ENCODE measurements at regions not wholly inside any gene's neighbourhood (a gene's known extent, or its start where the extent isn't known, plus 50 kb on each side); places are given as distances from the start of the nearest gene placed in this dataset.

- no peak for DNase-seq
Observed at GRCh38 chr2:217468042-217468830, 534.6 kb downstream of the TNS1 start.

DNA sequence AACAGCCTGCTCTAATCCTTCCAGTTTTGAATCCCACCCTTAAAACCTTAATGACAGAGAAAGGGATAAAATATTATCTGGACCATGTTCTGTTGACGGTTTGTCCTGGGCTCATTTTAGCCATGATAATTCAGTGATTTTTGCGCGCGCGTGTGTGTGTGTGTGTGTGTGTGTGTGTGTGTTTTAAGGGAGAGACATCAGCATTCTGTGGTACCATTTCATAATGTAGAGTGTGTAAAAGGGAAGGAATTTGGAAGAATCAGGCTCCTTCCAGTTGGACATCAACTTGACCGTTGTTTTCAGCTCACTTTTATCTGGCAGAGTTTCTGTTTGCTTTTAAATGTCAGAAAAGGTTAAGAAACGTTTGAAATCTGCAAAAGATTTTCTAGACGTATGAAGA lies 535.5 kb downstream of the TNS1 start:
- no peak for DNase-seq

GRCh38 chr2:217466805-217467204 lies 536.0 kb downstream of the TNS1 start:
- no peak for DNase-seq

GRCh38 chr2:217466104-217466503 lies 536.7 kb downstream of the TNS1 start:
- DNase-seq = no peak

- DNase-seq = no peak
Observed at GRCh38 chr2:217465100-217465499, 537.7 kb downstream of the TNS1 start.

DNA sequence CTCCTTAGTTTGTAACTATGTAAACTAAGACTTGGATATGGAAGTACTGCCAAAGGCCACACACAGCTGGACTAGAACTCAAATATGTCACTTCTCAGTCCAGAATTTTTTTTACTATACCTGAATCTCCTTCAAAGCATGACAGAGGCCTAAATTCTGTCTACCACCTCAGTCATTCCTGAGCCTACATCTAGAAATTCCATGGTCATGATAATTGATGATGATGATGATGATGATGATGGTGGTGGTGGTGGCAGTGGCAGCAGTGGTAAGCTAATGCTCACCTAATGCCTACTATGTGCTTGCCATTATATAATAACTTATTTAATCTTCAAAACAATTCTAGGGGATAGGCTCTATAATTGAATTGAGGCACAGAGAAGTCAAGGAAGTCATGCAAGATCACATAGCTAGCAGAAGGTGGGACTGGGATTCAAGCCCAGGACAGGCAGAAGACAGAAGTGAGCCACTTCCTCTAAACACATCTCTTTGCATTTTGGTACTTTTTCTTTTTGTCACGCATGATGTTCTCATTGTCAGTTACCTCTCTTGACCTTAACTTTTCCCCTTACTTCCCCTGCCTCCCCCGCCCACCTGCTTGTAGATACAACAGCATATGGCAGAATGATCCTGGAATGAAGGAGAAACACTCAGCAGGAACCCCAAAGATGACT lies 539.3 kb downstream of the TNS1 start:
- no peak for DNase-seq

GRCh38 chr2:217462121-217462520 lies 540.7 kb downstream of the TNS1 start:
- no peak for DNase-seq

GRCh38 chr2:217461674-217462073 lies 541.1 kb downstream of the TNS1 start:
- DNase-seq = no peak

- no peak for DNase-seq
Observed at GRCh38 chr2:217459680-217460405, 543.0 kb downstream of the TNS1 start.

GRCh38 chr2:217459016-217459415 lies 543.8 kb downstream of the TNS1 start:
- DNase-seq = no peak

GRCh38 chr2:217456016-217456415 lies 546.8 kb downstream of the TNS1 start:
- no peak for DNase-seq

DNA sequence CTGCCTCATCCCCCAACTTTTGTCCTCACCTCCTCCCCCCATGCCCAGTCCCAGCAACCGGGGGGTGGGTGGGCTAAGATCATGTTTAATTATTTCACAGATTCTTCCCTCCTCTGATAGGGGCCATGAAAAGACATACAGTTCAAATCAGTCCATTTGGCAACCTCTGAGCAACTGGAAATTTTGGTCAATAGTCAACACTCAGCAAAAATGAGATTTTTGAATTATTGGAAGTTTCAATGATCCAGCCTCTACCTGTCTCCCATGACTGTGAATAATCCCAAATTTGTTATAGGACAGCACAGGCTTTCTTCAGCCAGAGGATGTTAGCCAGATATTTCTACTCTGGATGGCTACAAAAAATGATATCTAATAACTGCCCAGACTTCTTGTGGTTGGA lies 549.9 kb downstream of the TNS1 start:
- DNase-seq = no peak

GRCh38 chr2:217451666-217452065 lies 551.1 kb downstream of the TNS1 start:
- no peak for DNase-seq

- DNase-seq = no peak
Observed at GRCh38 chr2:217449444-217449843, 553.4 kb downstream of the TNS1 start.

DNA sequence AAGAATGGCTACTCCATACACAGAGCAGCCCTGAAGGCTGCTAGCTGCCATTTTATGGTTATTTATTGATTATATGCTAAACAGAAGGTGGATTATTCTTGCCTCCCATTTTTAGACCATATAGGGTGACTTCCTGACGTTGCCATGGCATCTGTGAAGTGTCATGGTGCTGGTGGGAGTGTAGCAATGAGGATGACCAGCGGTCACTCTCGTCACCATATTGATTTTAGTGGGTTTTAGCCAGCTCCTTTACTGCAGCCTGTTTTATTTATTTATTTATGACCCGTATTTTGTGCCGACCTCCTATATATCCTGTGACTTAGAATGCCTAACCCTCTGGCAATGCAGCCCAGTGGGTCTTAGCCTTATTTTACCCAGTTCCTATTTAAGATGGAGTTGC lies 553.9 kb downstream of the TNS1 start:
- no peak for DNase-seq

DNA sequence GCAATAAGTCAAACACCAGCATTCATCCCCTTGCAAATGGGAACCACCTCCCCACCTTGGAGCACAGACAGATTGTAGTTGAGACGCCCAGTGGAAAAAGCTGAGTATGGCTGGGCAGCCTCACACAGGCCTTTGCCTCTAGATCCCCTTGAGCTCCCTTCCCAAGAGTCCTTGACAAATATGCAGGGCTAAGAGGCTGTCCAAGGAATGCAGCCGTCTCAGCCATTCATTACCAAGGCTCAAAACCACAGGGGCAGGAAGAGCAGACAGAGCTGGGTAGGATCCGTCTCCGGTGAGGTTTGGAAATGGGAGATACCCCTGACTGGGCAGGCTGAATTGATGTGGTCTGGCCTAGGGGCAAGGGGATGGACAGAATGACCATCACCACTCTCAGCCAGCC lies 557.1 kb downstream of the TNS1 start:
- DNase-seq = no peak

DNA sequence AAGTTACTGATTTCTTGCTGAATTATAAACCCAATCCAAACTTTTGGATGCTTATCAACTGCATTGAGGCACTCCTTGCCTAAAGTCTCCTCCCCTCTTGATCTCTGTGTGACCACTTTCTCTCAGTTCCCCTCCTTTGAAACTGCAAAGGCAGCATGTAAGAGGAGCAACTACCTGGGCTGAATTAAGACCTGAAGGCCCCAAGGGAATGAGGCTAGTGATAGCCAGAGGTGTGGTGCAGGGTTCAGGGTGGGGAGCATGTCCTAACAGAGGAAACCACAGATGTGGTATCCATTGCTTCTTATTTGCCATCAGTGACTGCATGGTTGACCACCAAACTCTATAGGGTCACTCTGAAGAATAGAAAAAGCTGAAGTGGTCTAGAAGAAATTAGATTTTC lies 557.9 kb downstream of the TNS1 start:
- DNase-seq = no peak

DNA sequence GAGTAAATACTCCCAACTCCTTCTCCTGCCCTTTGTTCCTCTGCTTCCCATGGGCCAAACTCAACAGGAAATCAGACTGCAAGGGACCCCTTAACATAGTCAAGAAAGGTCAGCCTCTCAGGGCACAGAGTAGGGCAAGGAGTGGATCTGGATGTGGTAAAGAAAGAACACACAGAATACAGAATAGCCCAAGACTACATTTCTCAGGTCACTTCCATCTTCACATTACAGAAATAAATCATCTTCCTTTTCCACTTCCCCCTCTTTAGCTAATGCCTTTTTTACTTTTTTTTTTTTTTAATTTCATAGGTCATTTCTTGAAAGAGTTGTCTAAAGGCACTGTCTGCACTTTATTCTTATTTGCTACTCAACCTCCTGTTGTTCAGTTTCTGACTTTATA lies 558.3 kb downstream of the TNS1 start:
- DNase-seq = no peak

GRCh38 chr2:217443601-217444000 lies 559.2 kb downstream of the TNS1 start:
- DNase-seq = no peak

DNA sequence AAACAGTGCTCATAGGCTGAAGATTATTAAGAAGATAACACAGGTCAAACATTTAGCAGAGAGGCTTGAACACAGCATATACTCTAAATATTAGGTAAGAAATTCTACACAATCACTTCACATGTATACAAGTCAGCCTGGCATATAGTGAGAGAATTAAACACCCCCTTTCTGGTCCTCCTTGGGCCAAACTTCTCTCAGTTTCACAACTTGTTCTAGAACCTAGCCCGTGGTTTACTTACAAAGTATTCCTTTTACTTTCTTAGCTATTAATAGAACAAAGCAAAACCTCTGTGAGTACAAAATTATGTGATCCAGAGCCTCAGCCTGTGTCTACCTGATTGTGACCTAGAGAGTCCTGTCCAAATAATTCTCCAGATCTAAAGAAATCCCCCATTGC lies 562.8 kb downstream of the TNS1 start:
- no peak for DNase-seq

DNA sequence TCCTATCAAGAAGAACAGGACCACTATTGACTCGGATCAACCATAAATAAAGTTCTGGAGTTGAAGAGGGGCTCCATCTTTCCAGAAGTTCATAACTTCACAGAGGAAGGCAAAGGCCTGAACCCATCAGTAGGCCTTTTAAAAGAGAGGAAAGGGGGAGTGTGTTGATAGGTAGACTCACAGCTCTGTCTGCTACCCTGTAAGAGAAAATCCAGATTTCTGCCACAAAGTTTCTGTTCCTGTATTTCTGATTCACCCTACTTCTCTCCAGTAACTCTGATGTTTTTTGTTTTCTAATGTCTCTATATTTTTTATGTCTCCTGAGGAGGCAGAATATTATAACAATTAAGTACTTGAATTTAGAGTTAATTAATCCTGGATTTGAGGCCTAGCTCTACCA lies 564.0 kb downstream of the TNS1 start:
- DNase-seq = no peak

DNA sequence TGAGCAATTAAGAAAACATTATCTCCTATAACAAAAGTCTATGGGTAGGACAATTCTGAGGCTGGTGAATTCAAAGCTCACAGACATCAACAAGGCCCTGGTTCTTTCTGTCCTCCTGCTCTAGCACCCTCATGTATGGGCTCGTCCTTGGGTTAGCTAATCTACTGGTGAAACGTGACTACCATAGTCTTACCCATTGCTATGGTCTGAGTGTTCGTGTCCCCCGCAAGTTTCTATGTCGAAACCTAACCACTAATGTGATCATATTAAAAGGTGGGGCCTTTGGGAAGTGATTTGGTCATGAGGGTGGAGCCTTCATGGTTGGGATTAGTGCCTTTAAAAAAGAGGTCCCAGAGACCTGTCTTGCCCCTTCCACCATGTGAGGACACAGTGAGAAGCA lies 564.7 kb downstream of the TNS1 start:
- DNase-seq = no peak

GRCh38 chr2:217437290-217437870 lies 565.4 kb downstream of the TNS1 start:
- DNase-seq = no peak

GRCh38 chr2:217436386-217436785 lies 566.4 kb downstream of the TNS1 start:
- DNase-seq = no peak
